ENCODE measurements at regions not wholly inside any gene's neighbourhood (a gene's known extent, or its start where the extent isn't known, plus 50 kb on each side); places are given as distances from the start of the nearest gene placed in this dataset.
"Not testable (repeated sequence)": the region's sequence is repeated elsewhere in the genome, so short reads cannot be mapped to it uniquely, and the experiment has no call there.

DNA sequence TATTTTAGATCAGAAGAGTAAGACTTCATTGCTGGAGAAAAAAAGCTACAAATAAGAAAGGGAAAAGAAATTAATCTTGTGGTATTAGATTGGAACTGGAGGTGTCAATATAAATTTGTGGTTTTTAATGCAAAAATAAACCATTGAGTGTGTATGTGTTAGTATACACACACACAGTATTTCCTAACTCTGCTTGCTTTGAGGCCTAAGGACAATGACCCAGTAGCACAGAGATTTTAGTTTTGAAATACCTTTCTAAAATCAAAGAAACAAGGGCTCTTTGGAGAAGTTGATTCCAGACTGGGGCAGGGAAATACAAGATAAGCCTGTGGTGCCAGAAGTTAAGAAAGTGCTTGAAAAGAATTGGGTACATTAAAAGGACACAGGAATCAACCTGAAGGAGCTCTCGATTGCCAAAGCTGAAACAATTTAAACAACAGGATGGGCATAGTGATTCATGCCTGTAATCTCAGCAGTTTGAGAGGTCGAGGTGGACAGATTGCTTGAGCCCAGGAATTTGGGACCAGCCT is 84.6 kb upstream of the DTNBP1 start:
- in situ Hi-C loops (cut with HindIII; ENCODE audit: low sequenced_read_pairs), result no loop called here

DNA sequence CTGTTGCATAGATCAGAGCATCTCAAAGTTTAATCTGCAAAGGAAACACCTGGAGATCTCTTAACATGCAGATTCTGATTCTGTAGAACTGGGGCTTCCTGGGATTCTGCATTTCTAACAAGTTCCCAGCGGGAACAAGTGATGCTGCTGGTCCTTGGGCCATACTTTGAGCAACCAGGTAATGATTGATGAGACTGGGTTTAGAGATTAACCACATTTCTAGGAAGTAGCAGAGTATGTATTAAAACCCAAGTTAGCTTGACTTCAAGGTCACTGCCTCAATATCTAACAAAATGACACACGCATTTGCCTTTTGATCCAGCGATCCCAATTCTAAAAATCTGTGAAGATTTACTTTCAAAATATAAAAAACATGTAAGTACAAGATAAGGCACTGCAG is 83.0 kb upstream of the DTNBP1 start:
- in situ Hi-C loops (cut with HindIII; ENCODE audit: low sequenced_read_pairs), result no loop called here

DNA sequence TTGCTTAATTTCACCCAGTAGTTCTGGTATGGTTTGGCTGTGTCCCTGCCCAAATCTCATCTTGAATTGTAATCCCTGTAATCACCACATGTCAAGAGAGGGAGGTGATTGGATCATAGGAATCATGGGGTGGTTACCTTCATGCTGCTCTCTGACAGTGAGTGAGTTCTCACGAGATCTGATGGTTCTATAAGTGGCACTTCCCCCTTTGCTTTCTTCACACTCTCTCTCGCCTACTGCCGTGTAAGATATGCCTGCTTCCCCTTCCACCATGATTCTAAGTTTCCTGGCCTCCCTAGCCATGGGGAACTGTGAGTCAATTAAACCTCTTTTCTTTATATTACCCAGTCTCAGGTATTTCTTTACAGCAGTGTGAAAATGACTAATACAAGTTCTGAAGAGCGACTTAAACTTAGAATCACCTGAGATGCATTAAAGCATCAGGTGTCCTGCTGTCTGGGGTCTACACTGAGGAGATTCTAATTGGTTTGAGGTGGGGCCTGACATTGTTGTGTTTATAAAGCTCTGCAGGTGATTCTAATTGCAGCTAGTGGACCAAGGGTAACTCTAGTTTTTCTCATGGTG is 82.1 kb upstream of the DTNBP1 start:
- in situ Hi-C loops (cut with HindIII; ENCODE audit: low sequenced_read_pairs), result no loop called here

DNA sequence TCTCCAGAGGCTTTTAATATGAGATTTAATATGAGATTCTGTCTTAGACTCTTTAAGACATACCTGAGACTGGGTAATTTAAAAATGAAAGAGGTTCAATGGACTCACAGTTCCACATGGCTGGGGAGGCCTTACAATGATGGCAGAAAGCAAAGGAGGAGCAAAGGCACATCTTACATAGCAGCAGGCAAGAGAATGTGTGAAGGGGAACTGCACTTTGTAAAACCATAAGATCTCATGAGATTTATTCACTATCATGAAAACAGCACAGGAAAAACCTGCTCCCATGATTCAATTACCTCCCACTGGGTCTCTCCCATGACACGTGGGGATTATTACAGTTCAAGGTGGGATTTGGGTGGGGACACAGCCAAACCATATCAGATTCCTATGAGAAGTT is 79.2 kb upstream of the DTNBP1 start:
- in situ Hi-C loops (cut with HindIII; ENCODE audit: low sequenced_read_pairs), result not testable (repeated sequence)

DNA sequence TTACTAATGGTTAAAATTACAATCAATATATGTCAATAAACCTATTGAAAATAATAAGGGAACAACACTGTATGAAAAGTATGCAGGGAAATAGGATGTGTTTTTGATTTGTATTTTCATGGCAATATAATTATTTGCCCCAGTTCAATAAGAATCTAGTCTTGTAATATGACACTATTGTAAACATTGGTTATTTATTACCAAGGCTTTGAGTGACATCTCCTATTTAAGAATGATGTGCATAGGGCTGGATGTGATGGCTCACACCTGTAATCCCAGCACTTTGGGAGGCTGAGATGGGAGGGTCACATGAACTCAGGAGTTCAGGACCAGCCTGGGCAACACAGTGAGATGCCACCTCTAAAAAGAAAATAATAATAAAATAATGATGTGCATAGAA is 78.6 kb upstream of the DTNBP1 start:
- in situ Hi-C loops (cut with HindIII; ENCODE audit: low sequenced_read_pairs), result no loop called here

DNA sequence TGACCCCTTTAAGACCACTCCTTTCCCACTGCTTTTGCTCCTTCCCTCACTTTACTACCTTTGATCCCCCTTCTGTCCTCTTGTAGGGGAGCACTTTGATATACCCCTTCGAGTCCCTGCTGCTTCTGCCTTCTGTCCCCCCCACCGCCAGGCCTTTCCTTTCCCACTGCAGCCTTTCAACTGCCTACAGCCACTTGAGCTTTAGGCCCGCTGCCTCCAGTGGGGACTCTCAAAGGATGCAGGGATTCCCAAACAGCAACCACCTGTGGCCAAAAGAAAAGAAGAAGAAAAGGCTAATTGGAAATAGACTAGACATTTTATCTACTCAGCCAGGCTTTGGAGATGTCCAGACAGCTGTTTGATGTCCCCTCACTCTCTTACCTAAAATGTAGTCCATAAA is 77.0 kb upstream of the DTNBP1 start:
- in situ Hi-C loops (cut with HindIII; ENCODE audit: low sequenced_read_pairs), result no loop called here

DNA sequence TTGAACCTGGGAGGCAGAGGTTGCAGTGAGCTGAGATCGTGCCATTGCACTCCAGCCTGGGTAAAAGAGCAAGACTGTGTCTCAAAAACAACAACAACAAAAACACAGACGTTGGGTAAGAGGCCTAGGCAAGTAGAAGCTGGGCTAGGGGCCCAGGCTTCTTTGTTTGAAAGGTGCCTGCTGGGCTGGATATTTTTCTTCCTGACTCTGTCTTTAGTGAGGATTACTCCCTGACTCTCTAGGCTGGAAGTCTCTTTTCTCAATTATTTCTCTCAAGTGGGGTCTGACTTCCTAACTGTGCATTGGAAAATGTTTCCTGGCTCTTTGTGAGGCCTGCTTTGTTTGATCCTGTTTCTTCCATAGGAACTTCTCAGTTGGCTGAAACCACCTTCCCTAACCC is 76.5 kb upstream of the DTNBP1 start:
- in situ Hi-C loops (cut with HindIII; ENCODE audit: low sequenced_read_pairs), result no loop called here

DNA sequence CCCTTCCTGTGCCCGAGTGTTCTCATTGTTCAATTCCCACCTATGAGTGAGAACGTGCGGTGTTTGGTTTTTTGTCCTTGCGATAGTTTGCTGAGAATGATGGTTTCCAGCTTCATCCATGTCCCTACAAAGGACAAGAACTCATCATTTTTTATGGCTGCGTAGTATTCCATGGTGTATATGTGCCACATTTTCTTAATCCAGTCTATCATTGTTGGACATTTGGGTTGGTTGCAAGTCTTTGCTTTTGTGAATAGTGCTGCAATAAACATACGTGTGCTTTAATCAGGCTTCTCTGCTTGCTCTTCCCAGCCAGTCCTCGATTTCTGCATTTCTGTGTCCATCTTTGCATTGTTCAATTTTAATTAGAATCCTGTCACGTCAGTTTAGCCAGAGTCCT is 75.4 kb upstream of the DTNBP1 start:
- in situ Hi-C loops (cut with HindIII; ENCODE audit: low sequenced_read_pairs), result not testable (repeated sequence)

DNA sequence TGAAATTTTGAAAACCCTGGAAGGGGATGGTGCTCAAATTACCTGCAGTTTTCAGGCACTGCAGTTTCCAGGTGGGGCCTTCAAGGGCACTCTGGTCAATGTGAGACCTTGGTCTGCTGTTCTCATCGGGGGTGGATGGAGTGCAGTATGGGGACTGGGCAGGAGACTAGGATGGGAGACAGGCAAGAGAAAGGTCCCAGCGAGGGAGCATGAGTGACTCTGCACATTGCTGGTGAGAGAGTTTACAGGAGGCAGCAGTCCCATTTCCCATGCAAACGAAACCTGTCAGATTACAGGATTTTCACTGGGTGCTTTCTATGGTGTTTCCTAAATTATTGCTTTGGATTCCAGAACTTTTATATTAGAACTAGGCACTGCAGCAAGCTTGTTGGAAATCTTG is 73.5 kb upstream of the DTNBP1 start:
- in situ Hi-C loops (cut with HindIII; ENCODE audit: low sequenced_read_pairs), result no loop called here

DNA sequence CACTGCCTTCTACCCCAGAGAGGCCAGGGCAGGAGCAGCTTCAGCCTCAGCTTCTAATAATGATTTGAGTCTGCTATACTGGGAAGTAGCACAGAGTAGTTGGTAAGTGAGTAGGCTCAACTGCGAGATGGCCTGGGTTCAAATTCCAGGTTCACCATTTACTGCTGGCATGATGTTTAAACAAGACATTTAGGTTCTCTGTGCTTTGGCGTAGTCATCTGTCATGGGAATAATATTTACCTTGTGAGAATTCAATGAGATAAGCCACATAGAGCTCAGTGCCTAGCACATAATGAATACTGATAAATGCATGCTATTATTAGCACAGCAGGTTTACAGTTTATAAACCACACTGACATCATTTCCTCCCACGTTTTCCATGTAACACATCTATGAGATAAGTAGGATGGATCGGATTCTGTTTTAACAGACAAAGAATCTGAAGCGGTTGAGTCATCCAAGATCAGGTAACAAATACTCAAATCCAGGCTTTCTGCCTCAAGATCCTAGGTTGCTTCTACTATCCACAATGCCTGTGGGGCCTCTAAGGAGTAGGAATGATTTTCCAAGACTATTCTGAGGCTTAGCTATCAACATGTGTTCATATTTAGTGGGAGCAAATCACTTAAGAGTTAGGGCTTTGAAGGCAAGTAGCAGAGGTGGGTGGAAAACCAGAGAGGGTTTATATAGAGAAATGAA is 72.9 kb upstream of the DTNBP1 start:
- in situ Hi-C loops (cut with HindIII; ENCODE audit: low sequenced_read_pairs), result no loop called here

DNA sequence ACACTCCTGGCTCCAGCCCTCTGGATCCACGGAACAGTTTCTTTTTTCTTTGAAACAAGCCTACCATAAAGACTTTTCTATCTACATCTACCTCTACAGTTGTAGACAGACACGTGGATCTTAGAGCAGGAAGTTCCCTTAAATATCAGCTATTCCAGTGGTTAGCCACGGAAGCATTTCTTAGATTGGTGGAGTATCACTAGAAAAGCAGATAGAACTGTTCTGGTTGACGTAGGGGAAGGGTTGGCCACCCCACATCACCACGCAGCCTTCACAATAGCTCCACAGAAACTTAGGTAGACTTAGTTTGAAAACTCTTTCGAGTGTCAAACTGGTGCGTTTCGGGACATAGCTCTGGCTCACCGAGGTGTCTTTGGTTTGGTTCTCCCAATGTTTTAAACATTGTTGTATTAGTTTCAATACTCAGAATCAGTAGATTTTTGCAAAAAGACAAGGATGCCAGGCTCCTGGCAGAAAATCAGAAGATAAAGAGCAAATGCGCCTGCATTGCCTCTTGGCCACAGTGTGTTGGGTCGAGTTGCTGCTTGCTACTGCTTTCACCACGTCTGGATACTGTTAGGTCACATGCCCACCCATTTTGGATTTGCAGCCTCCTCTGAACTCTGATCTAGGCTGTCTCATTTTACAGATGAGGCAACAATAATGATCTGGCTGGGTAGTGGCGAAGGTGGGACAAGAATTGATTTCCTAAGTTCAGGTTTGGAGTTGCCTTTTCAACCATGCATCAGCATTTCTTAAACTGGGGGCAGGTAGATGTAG is 71.5 kb upstream of the DTNBP1 start:
- in situ Hi-C loops (cut with HindIII; ENCODE audit: low sequenced_read_pairs), result no loop called here

DNA sequence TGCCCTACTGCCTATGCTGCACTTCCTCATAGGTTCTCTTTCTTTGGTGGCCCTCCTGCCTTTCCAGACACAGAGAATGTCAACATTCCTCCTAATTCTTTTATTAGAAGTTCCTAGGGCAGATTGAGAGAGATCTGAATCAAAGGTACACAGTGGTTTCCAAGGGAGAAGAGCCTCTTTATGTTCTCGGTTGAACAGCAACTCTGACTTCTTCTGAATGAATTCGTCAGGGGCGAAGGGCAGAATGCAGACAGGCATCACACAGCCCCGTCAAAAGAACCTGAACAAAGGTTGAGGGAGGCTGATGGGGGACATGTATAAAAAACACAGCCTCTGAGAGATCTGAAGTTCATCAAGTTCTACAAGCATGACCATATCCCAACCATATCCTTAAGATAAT is 68.1 kb upstream of the DTNBP1 start:
- in situ Hi-C loops (cut with HindIII; ENCODE audit: low sequenced_read_pairs), result no loop called here

DNA sequence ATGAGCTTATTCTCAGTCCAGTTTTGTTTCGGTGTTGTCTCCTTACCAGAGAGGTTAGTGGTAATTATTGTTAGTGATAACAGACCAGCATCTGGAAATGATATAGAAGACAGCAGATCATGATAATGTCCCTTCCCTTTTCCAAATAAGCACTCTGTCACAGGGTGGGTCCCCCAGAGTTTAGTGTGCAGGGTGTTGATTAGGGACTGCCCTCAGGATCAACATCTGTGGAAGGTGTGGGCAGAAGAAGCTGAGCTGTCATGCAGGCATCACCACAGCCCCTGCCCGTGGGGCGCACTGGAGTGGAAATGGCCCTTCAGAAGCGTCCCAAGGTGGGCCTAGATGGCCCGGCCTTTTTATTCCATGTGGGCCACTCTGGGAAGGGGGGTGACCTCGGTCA is 67.6 kb upstream of the DTNBP1 start:
- in situ Hi-C loops (cut with HindIII; ENCODE audit: low sequenced_read_pairs), result no loop called here

DNA sequence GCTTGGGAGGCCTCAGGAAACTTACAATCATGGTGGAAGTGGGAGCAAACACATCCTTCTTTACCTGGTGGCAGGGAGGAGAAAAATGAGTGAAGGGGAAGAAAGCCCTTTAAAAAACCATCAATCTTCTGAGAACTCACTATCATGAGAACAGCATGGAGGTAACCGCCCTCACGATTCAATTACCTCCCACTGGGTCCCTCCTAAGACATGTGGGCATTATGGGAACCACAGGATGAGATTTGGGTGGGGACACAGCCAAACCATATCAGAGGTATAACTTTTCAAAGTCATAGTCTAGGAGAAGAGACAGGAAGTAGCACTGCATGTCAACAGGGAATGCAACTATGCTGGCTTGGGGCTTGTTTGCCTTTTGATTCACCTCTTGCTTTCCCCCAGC is 59.9 kb upstream of the DTNBP1 start:
- in situ Hi-C loops (cut with HindIII; ENCODE audit: low sequenced_read_pairs), result no loop called here

DNA sequence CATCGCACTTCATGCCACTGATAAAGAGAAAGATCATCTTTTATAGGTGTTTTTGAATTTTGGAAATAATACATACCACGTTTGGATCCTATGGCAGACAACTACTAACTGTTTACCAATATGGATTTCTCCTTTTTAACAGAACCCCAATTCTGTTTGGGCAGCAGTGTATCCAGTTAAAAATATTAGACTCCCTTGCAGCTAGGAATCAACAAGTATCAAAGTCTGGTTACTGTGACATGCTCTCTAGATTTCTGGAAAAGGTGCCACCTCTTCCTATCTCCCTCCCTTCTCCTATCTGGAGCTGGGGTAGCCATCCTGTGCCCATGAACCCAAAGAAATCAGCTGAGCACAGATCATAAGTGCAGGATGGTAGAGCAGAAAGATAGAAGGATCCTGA is 54.1 kb upstream of the DTNBP1 start:
- in situ Hi-C loops (cut with HindIII; ENCODE audit: low sequenced_read_pairs), result no loop called here

DNA sequence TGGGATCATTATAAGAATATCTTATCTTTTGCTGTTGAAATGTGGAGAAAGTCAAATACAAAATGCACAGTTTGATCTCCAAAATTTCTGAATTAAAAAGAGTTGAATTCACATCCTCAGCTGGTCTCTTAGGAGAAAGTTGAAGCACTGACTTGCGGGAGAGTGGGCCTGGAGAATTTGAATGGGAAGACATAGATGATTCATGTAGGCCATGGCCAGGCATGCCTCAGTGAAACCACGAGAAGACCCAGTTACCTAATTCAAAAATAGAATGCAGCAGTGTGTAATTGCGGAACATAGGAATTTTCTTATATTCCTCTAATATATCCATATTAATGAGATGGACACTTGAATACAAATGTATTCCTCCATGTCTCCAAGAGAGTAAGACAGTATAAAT is 53.0 kb upstream of the DTNBP1 start:
- in situ Hi-C loops (cut with HindIII; ENCODE audit: low sequenced_read_pairs), result no loop called here

DNA sequence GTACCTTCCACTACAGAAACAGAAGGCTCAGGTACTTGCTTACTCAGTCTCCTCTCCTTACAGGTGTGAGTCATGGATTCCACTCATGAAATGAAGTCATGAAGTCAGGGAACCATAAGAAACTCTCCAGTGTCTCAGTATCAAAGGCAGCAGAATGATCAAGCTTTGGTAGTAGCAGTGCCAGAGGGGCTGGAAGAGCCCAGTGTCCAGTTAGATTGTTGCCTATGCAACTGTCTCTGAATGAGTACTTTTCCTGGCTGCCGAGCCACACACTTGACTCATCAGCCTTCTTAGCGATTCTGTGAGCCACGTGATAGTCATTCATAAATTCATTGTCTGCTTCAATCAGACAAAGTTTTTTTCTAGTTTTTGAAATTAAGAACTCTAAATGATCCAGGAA is 52.2 kb upstream of the DTNBP1 start:
- in situ Hi-C loops (cut with HindIII; ENCODE audit: low sequenced_read_pairs), result no loop called here

DNA sequence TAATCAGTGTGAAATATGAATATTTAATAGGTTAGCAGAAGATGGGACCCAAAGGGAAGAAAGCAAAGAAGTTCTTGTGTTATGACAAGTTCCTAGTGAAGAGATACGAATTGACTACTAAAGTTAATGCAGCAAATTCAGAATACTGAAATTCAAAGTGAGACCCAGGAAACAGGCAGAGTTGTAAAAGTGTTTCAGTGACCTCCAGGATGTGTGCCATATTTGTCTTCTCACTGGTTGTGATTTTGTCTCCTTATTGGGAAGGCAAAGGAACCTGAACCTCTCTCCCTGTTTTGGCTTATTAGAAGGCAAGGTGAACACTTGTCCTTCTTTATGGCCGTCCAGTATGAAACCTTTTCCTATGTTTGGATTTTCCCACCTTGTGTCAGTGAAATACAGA is 51.8 kb upstream of the DTNBP1 start:
- in situ Hi-C loops (cut with HindIII; ENCODE audit: low sequenced_read_pairs), result no loop called here

DNA sequence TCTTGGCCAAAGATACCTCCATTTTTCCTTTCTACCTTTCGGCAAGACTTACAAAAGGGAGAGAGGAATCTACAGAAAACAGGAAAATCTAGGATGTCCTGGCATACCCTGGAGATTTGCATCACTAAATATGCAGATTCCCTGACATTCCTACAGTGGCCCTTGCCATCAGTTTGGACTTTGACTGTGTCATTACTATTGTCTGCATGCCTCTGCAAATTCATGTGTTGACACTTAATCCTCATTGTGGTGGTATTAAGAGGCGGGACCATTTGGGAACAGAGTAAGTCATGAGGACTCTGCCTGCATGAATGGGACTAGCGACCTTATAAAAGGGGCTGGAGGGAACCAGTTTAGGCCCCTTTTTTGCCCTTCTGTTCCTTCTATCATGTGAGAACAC is 50.5 kb upstream of the DTNBP1 start:
- in situ Hi-C loops (cut with HindIII; ENCODE audit: low sequenced_read_pairs), result no loop called here

DNA sequence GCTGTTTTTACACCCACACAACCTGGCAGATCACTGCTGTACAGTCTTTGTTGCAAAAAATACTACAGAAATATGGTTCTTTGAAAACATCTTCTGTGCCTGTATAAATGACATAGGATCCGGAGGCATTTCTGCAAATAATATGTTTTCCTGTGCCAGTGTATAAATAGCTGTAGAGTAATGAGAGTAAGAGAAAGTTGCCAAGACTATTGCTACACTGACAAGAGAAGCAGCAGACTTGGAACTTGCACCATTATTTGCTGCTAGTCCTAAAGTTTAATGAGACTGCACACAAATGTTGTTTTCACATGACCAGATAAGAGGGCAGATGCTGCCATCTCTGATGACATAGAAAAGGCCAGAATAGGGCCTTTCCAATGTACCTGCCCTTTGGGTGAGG is 50.0 kb upstream of the DTNBP1 start:
- in situ Hi-C loops (cut with HindIII; ENCODE audit: low sequenced_read_pairs), result no loop called here
